Liver (tissue), 8 donors: ENCODE measurements at regions not wholly inside any gene's neighbourhood (a gene's known extent, or its start where the extent isn't known, plus 50 kb on each side); places are given as distances from the start of the nearest gene placed in this dataset.

ENCODE experiments used
- DNase-seq: peaks from one replicate; pipeline ENCODE4 v3.0.0-alpha.2; 2017; ENCODE audit warnings: low spot score
- H3K27ac ChIP-seq, 2 donors: one replicate each; pipeline ENCODE4 v1.7.0; 2013; ENCODE audit warnings: inconsistent platforms in 2 of 2, low read length in 2 of 2, control low read depth in 1 of 2, low read depth in 1 of 2, mild to moderate bottlenecking in 1 of 2
- H3K27me3 ChIP-seq, 4 donors: one replicate each; pipeline versions ENCODE4 v1.6.1 to v1.7.0; 2013; ENCODE audit warnings: low read length in 3 of 4, inconsistent platforms in 1 of 4, mild to moderate bottlenecking in 1 of 4, moderate library complexity in 1 of 4; ENCODE audit not compliant: control insufficient read depth in 4 of 4, insufficient read depth in 4 of 4
- H3K36me3 ChIP-seq, 4 donors: one replicate each; pipeline versions ENCODE4 v1.6.1 to v1.7.0; 2013; ENCODE audit warnings: low read length in 3 of 4, mild to moderate bottlenecking in 3 of 4, low read depth in 1 of 4, moderate library complexity in 1 of 4; ENCODE audit not compliant: control insufficient read depth in 4 of 4, insufficient read depth in 3 of 4
- H3K4me1 ChIP-seq, 4 donors: one replicate each; pipeline versions ENCODE4 v1.6.1 to v1.7.0; 2013; ENCODE audit warnings: low read length in 3 of 4, mild to moderate bottlenecking in 3 of 4, moderate library complexity in 1 of 4; ENCODE audit not compliant: control insufficient read depth in 4 of 4, insufficient read depth in 4 of 4
- H3K4me3 ChIP-seq, 3 donors: one replicate each; pipeline versions ENCODE4 v1.6.1 to v1.7.0; 2013; ENCODE audit warnings: low read length in 3 of 3, control low read depth in 1 of 3, low read depth in 1 of 3, mild to moderate bottlenecking in 1 of 3
- H3K9ac ChIP-seq, 2 donors: one replicate each; pipeline ENCODE4 v1.7.0; 2013; ENCODE audit warnings: low read length in 2 of 2, mild to moderate bottlenecking in 2 of 2, moderate library complexity in 2 of 2, control low read depth in 1 of 2, low read depth in 1 of 2
- H3K9me3 ChIP-seq, 4 donors: one replicate each; pipeline versions ENCODE4 v1.6.1 to v1.7.0; 2013; ENCODE audit warnings: low read length in 3 of 4; ENCODE audit not compliant: control insufficient read depth in 4 of 4
- ATF3 ChIP-seq: IDR thresholded peaks from 2 replicates; pipeline ENCODE4 v1.6.1; 2016; ENCODE audit warnings: antibody characterized with exemption
- CTCF ChIP-seq: fragments of 150-350 bp; IDR thresholded peaks from 2 replicates; pipeline ENCODE4 v1.5.1; 2017; ENCODE audit warnings: improper control_type of control experiment, low read depth, low read length; ENCODE audit not compliant: missing input control
- EGR1 ChIP-seq, 2 donors: IDR thresholded peaks; 2 replicates each; pipeline ENCODE4 v1.6.1; 2016 to 2018; ENCODE audit warnings: antibody characterized with exemption in 2 of 2, low read depth in 2 of 2
- FOXA1 ChIP-seq: IDR thresholded peaks from 2 replicates; pipeline ENCODE4 v1.6.1; 2016; ENCODE audit warnings: antibody characterized with exemption
- FOXA2 ChIP-seq: IDR thresholded peaks from 2 replicates; pipeline ENCODE4 v1.6.1; 2016; ENCODE audit warnings: antibody characterized with exemption
- GABPA ChIP-seq, 2 donors: IDR thresholded peaks in 1 of 2; conservative IDR thresholded peaks in 1 of 2; 2 replicates each; pipeline ENCODE4 v1.6.1; 2016; ENCODE audit warnings: antibody characterized with exemption in 2 of 2, mild to moderate bottlenecking in 1 of 2, moderate library complexity in 1 of 2
- HNF4A ChIP-seq, 2 donors: conservative IDR thresholded peaks; 2 replicates each; pipeline ENCODE4 v1.6.1; 2016; ENCODE audit warnings: antibody characterized with exemption in 2 of 2, mild to moderate bottlenecking in 2 of 2
- HNF4G ChIP-seq: IDR thresholded peaks from 2 replicates; pipeline ENCODE4 v1.6.1; 2016; ENCODE audit warnings: antibody characterized with exemption
- JUND ChIP-seq, 2 donors: IDR thresholded peaks; 2 replicates each; pipeline ENCODE4 v1.6.1; 2016; ENCODE audit warnings: antibody characterized with exemption in 2 of 2
- MAX ChIP-seq: IDR thresholded peaks from 2 replicates; pipeline ENCODE4 v1.6.1; 2016; ENCODE audit warnings: antibody characterized with exemption
- NR2F2 ChIP-seq: IDR thresholded peaks from 2 replicates; pipeline ENCODE4 v1.6.1; 2016; ENCODE audit warnings: antibody characterized with exemption
- REST ChIP-seq: IDR thresholded peaks from 2 replicates; pipeline ENCODE4 v1.6.1; 2016; ENCODE audit warnings: antibody characterized with exemption, mild to moderate bottlenecking
- RXRA ChIP-seq, 2 donors: IDR thresholded peaks; 2 replicates each; pipeline ENCODE4 v1.6.1; 2017 to 2018; ENCODE audit warnings: antibody characterized with exemption in 2 of 2, mild to moderate bottlenecking in 1 of 2
- SP1 ChIP-seq: IDR thresholded peaks from 2 replicates; pipeline ENCODE4 v1.6.1; 2018; ENCODE audit warnings: antibody characterized with exemption, mild to moderate bottlenecking
- TAF1 ChIP-seq: conservative IDR thresholded peaks from 2 replicates; pipeline ENCODE4 v1.6.1; 2016; ENCODE audit warnings: antibody characterized with exemption, mild to moderate bottlenecking
- YY1 ChIP-seq: IDR thresholded peaks from 2 replicates; pipeline ENCODE4 v1.6.1; 2016; ENCODE audit warnings: antibody characterized with exemption, mild to moderate bottlenecking
- WGBS: extraction: QIAGEN DNeasy Blood & Tissue Kit; methylation state at CpG from one replicate; pipeline ENCODE4 v1.1.7; 2013; 5-methylcytosine and 5-hydroxymethylcytosine counted together
- donor health status: healthy.
- donor health status: healthy.
- donor health status: healthy.
- donor health status: healthy.
- donor health status: healthy.

GRCh38 chr6:111957623-111958315, 84.5 kb upstream of the FYN start:
- H3K4me3 ChIP-seq, result no peak overlapping the region
- H3K9ac ChIP-seq, result no peak overlapping the region
- no peaks in the 10 kb centered on the region for H3K9me3 ChIP-seq
- WGBS, result 61% methylated on average over 10 of the region's 10 CpGs
- DNase-seq, result no peak
- no peak overlapping the region for H3K27ac ChIP-seq
- H3K27me3 ChIP-seq, result no peaks in the 10 kb centered on the region
- H3K4me1 ChIP-seq, result no peaks in the 10 kb centered on the region
- H3K36me3 ChIP-seq, result no peaks in the 10 kb centered on the region
- no peak for TF ChIP-seq HNF4G
- no peak for TF ChIP-seq RXRA (IDR thresholded peaks at IDR 0.05)
- TF ChIP-seq FOXA1, result no peak
- no peak for TF ChIP-seq JUND (IDR thresholded peaks at IDR 0.05)
- TF ChIP-seq EGR1 (IDR thresholded peaks at IDR 0.05; ENCODE audit: low read depth in 2 of 2), result no peak
- TF ChIP-seq FOXA2, result no peak
- no peak for TF ChIP-seq SP1
- no peak for TF ChIP-seq YY1
- no peak for TF ChIP-seq REST
- no peak for TF ChIP-seq HNF4A (conservative IDR thresholded peaks at IDR 0.05)
- TF ChIP-seq ATF3, result no peak
- no peak for TF ChIP-seq CTCF
- TF ChIP-seq GABPA (IDR thresholded peaks at IDR 0.05 in 1 of 2, conservative IDR thresholded peaks at IDR 0.05 in 1 of 2), result no peak
- TF ChIP-seq MAX, result no peak
- no peak for TF ChIP-seq TAF1

GRCh38 chr6:111958534-111958933, 85.3 kb upstream of the FYN start:
- WGBS, result 80% methylated on average over 4 of the region's 4 CpGs
- Histone ChIP-seq H3K4me3 (no peak overlapping the region), H3K27me3 (no peaks in the 10 kb centered on the region), H3K9me3 (no peaks in the 10 kb centered on the region), H3K36me3 (no peaks in the 10 kb centered on the region), H3K27ac (no peak overlapping the region), H3K4me1 (no peaks in the 10 kb centered on the region), H3K9ac (no peak overlapping the region)
- DNase-seq, result no peak
- TF ChIP-seq RXRA (IDR thresholded peaks at IDR 0.05) (no peak), EGR1 (IDR thresholded peaks at IDR 0.05; ENCODE audit: low read depth in 2 of 2) (no peak), FOXA2 (no peak), NR2F2 (no peak), HNF4G (no peak), HNF4A (conservative IDR thresholded peaks at IDR 0.05) (no peak), FOXA1 (no peak), TAF1 (no peak), YY1 (no peak), SP1 (no peak), ATF3 (no peak), REST (no peak)
